ENCODE measurements at regions not wholly inside any gene's neighbourhood (a gene's known extent, or its start where the extent isn't known, plus 50 kb on each side); places are given as distances from the start of the nearest gene placed in this dataset.

- TF ChIP-seq CTCF (IDR thresholded peaks at IDR 0.05; ENCODE audit: insufficient read depth, low read length, poor library complexity, severe bottlenecking), result no peak
- no peak for TF ChIP-seq EZH2phosphoT487 (conservative IDR thresholded peaks at IDR 0.05; ENCODE audit: low read length)
Observed at GRCh38 chr20:51132279-51132678, 109.4 kb upstream of the KCNG1 start.

Data from SU-DHL-6 (cell line).